CD4-positive, alpha-beta T cell treated with Interferon gamma for 1 hour (primary cell): ENCODE measurements at regions not wholly inside any gene's neighbourhood (a gene's known extent, or its start where the extent isn't known, plus 50 kb on each side); places are given as distances from the start of the nearest gene placed in this dataset.

Experiments used
- DNase-seq: peaks from one replicate; pipeline ENCODE4 v3.0.0-alpha.2; 2020

- no peak for DNase-seq
Observed at GRCh38 chrX:139106069-139106468, 394.6 kb upstream of the FGF13 start.

- no peak for DNase-seq
Observed at GRCh38 chrX:139094671-139095592, 383.4 kb upstream of the FGF13 start.

- DNase-seq: no peak
Observed at GRCh38 chrX:139093201-139093600, 381.7 kb upstream of the FGF13 start.

- no peak for DNase-seq
Observed at GRCh38 chrX:139091878-139092277, 380.4 kb upstream of the FGF13 start.

- no peak for DNase-seq
Observed at GRCh38 chrX:139091066-139091465, 379.5 kb upstream of the FGF13 start.

- no peak for DNase-seq
Observed at GRCh38 chrX:139086246-139086645, 374.7 kb upstream of the FGF13 start.

GRCh38 chrX:139085404-139085803 is 373.9 kb upstream of the FGF13 start:
- no peak for DNase-seq

GRCh38 chrX:139083191-139083590 is 371.7 kb upstream of the FGF13 start:
- no peak for DNase-seq

GRCh38 chrX:139081965-139082364 is 370.4 kb upstream of the FGF13 start:
- no peak for DNase-seq

GRCh38 chrX:139079789-139080188 is 368.3 kb upstream of the FGF13 start:
- DNase-seq: no peak

GRCh38 chrX:139078761-139079280 is 367.3 kb upstream of the FGF13 start:
- no peak for DNase-seq

- DNase-seq: no peak
Observed at GRCh38 chrX:139078342-139078741, 366.8 kb upstream of the FGF13 start.

GRCh38 chrX:139077281-139078250 is 366.0 kb upstream of the FGF13 start:
- no peak for DNase-seq

- DNase-seq: no peak
Observed at GRCh38 chrX:139063364-139063763, 351.8 kb upstream of the FGF13 start.

- no peak for DNase-seq
Observed at GRCh38 chrX:139058831-139059495, 347.4 kb upstream of the FGF13 start.

- DNase-seq: no peak
Observed at GRCh38 chrX:139052461-139052860, 340.9 kb upstream of the FGF13 start.

- no peak for DNase-seq
Observed at GRCh38 chrX:139049465-139049864, 337.9 kb upstream of the FGF13 start.

- no peak for DNase-seq
Observed at GRCh38 chrX:139044680-139045079, 333.2 kb upstream of the FGF13 start.

GRCh38 chrX:139039041-139039440 is 327.5 kb upstream of the FGF13 start:
- DNase-seq: no peak

- DNase-seq: no peak
Observed at GRCh38 chrX:139026811-139027210, 315.3 kb upstream of the FGF13 start.

GRCh38 chrX:139026406-139026805 is 314.9 kb upstream of the FGF13 start:
- no peak for DNase-seq

- DNase-seq: no peak
Observed at GRCh38 chrX:139025816-139026215, 314.3 kb upstream of the FGF13 start.

GRCh38 chrX:139023531-139023930 is 312.0 kb upstream of the FGF13 start:
- no peak for DNase-seq
